BE2C (cell line): ENCODE measurements at regions not wholly inside any gene's neighbourhood (a gene's known extent, or its start where the extent isn't known, plus 50 kb on each side); places are given as distances from the start of the nearest gene placed in this dataset.

ENCODE experiments used
- DNase-seq: peaks from one replicate; pipeline ENCODE4 v3.0.0-alpha.2; 2020
- H3K27me3 ChIP-seq: fragments of 250-450 bp; sonication (Bioruptor Pico); 2 replicates; pipeline ENCODE4 v1.5.1; 2020; ENCODE audit warnings: mild to moderate bottlenecking
- H3K36me3 ChIP-seq: fragments of 250-450 bp; sonication (Bioruptor Pico); 2 replicates; pipeline ENCODE4 v1.5.1; 2020; ENCODE audit warnings: mild to moderate bottlenecking
- H3K4me1 ChIP-seq: fragments of 250-450 bp; sonication (Bioruptor Pico); 2 replicates; pipeline ENCODE4 v1.5.1; 2020
- H3K4me3 ChIP-seq: 2 replicates; pipeline ENCODE4 v1.5.1; 2011; ENCODE audit warnings: low read depth, low read length
- H3K9me3 ChIP-seq: fragments of 250-450 bp; sonication (Bioruptor Pico); 2 replicates; pipeline ENCODE4 v1.5.1; 2020
- CTCF ChIP-seq: IDR thresholded peaks from 2 replicates; pipeline ENCODE4 v1.5.1; 2012; ENCODE audit warnings: mild to moderate bottlenecking, low read depth, low read length

GRCh38 chr2:66840321-66841002, 405.5 kb downstream of the MEIS1 start:
- Histone ChIP-seq H3K4me1 (no peaks in the 10 kb centered on the region), H3K4me3 (no peak overlapping the region), H3K36me3 (no peaks in the 10 kb centered on the region), H3K27me3 (no peaks in the 10 kb centered on the region), H3K9me3 (no peaks in the 10 kb centered on the region)
- no peak for DNase-seq
- no peak for TF ChIP-seq CTCF

GRCh38 chr2:66843847-66844246, 408.9 kb downstream of the MEIS1 start:
- DNase-seq = no peak
- no peak overlapping the region for H3K4me3 ChIP-seq
- TF ChIP-seq CTCF = no peak
- no peaks in the 10 kb centered on the region for H3K36me3 ChIP-seq
- no peaks in the 10 kb centered on the region for H3K4me1 ChIP-seq
- no peaks in the 10 kb centered on the region for H3K27me3 ChIP-seq
- H3K9me3 ChIP-seq = no peaks in the 10 kb centered on the region

GRCh38 chr2:66845307-66845706, 410.4 kb downstream of the MEIS1 start:
- no peak for TF ChIP-seq CTCF
- no peak overlapping the region for H3K4me3 ChIP-seq
- H3K9me3 ChIP-seq = no peaks in the 10 kb centered on the region
- no peaks in the 10 kb centered on the region for H3K4me1 ChIP-seq
- no peak for DNase-seq
- H3K27me3 ChIP-seq = no peaks in the 10 kb centered on the region
- H3K36me3 ChIP-seq = no peaks in the 10 kb centered on the region

GRCh38 chr2:66846887-66847286, 412.0 kb downstream of the MEIS1 start:
- no peak for TF ChIP-seq CTCF
- H3K4me3 ChIP-seq = no peak overlapping the region
- H3K36me3 ChIP-seq = no peaks in the 10 kb centered on the region
- DNase-seq = no peak
- H3K4me1 ChIP-seq = no peaks in the 10 kb centered on the region
- no peaks in the 10 kb centered on the region for H3K9me3 ChIP-seq
- H3K27me3 ChIP-seq = no peaks in the 10 kb centered on the region

- H3K36me3 ChIP-seq = no peaks in the 10 kb centered on the region
- no peak for DNase-seq
- H3K9me3 ChIP-seq = no peaks in the 10 kb centered on the region
- no peak overlapping the region for H3K4me3 ChIP-seq
- H3K4me1 ChIP-seq = no peaks in the 10 kb centered on the region
- no peak for TF ChIP-seq CTCF
- H3K27me3 ChIP-seq = no peaks in the 10 kb centered on the region
Observed at GRCh38 chr2:66849153-66849755, 414.3 kb downstream of the MEIS1 start.

GRCh38 chr2:66850376-66850775, 415.5 kb downstream of the MEIS1 start:
- DNase-seq = no peak
- Histone ChIP-seq H3K36me3 (no peaks in the 10 kb centered on the region), H3K27me3 (no peaks in the 10 kb centered on the region), H3K9me3 (no peaks in the 10 kb centered on the region), H3K4me3 (no peak overlapping the region), H3K4me1 (no peaks in the 10 kb centered on the region)
- TF ChIP-seq CTCF = no peak
